Neutrophil (primary cell): ENCODE measurements at regions not wholly inside any gene's neighbourhood (a gene's known extent, or its start where the extent isn't known, plus 50 kb on each side); places are given as distances from the start of the nearest gene placed in this dataset.

Source experiments
- H3K27ac ChIP-seq: fragments of 200-600 bp; sonication (generic); 2 replicates; pipeline ENCODE4 v1.5.1; 2016; ENCODE audit warnings: mild to moderate bottlenecking, moderate library complexity
- H3K27me3 ChIP-seq: fragments of 200-600 bp; sonication (generic); 2 replicates; pipeline ENCODE4 v1.6.0; 2016; ENCODE audit warnings: mild to moderate bottlenecking
- H3K36me3 ChIP-seq: fragments of 200-600 bp; sonication (generic); 2 replicates; pipeline ENCODE4 v1.5.1; 2017
- H3K4me1 ChIP-seq, 2 experiments: fragments of 200-600 bp in 1 of 2; sonication (generic) in 1 of 2; 1 replicate in 1 of 2; 2 replicates in 1 of 2; pipeline versions ENCODE4 v1.5.1 to v1.6.1; 2013 to 2016; ENCODE audit warnings: low read depth in 1 of 2, low read length in 1 of 2, mild to moderate bottlenecking in 1 of 2, moderate library complexity in 1 of 2; ENCODE audit not compliant: control insufficient read depth in 1 of 2, insufficient read depth in 1 of 2
- H3K4me3 ChIP-seq, 2 experiments: fragments of 200-600 bp in 1 of 2; sonication (generic) in 1 of 2; 1 replicate in 1 of 2; 2 replicates in 1 of 2; pipeline ENCODE4 v1.5.1; 2013 to 2016; ENCODE audit warnings: low read depth in 1 of 2, low read length in 1 of 2, mild to moderate bottlenecking in 1 of 2, moderate library complexity in 1 of 2
- H3K9me3 ChIP-seq: fragments of 200-600 bp; sonication (generic); 2 replicates; pipeline ENCODE4 v1.5.1; 2016
- CTCF ChIP-seq: fragments of 200-600 bp; sonication (generic); IDR thresholded peaks from 2 replicates; pipeline ENCODE4 v1.5.1; 2016; ENCODE audit warnings: antibody characterized with exemption

- Histone ChIP-seq H3K27ac (no peak overlapping the region), H3K9me3 (no peaks in the 10 kb centered on the region), H3K4me3 (no peak overlapping the region), H3K27me3 (no peaks in the 10 kb centered on the region), H3K36me3 (no peaks in the 10 kb centered on the region), H3K4me1 (peaks cover 9 to 11% of the 10 kb centered on the region in 2 experiments)
- TF ChIP-seq CTCF: no peak
Observed at GRCh38 chr6:106910999-106911949, 63.3 kb downstream of the CD24 start.

GRCh38 chr6:106908386-106908840, 66.1 kb downstream of the CD24 start:
- no peaks in the 10 kb centered on the region for H3K36me3 ChIP-seq
- no peak overlapping the region for H3K4me3 ChIP-seq
- TF ChIP-seq CTCF: no peak
- H3K27me3 ChIP-seq: no peaks in the 10 kb centered on the region
- no peaks in the 10 kb centered on the region for H3K9me3 ChIP-seq
- H3K27ac ChIP-seq: no peak overlapping the region
- H3K4me1 ChIP-seq: peaks cover 9 to 11% of the 10 kb centered on the region in 2 experiments

- H3K4me3 ChIP-seq: no peak overlapping the region
- H3K27ac ChIP-seq: no peak overlapping the region
- H3K36me3 ChIP-seq: no peaks in the 10 kb centered on the region
- H3K27me3 ChIP-seq: no peaks in the 10 kb centered on the region
- no peaks in the 10 kb centered on the region for H3K9me3 ChIP-seq
- TF ChIP-seq CTCF: no peak
- peaks cover 9 to 11% of the 10 kb centered on the region in 2 experiments for H3K4me1 ChIP-seq
Observed at GRCh38 chr6:106907754-106908153, 66.8 kb downstream of the CD24 start.

- no peak for TF ChIP-seq CTCF
- Histone ChIP-seq H3K9me3 (peaks cover 4% of the 10 kb centered on the region), H3K4me1 (peaks cover 8 to 10% of the 10 kb centered on the region in 2 experiments), H3K4me3 (no peak overlapping the region), H3K27me3 (no peaks in the 10 kb centered on the region), H3K36me3 (no peaks in the 10 kb centered on the region), H3K27ac (no peak overlapping the region)
Observed at GRCh38 chr6:106906232-106906631, 68.3 kb downstream of the CD24 start.

- Histone ChIP-seq H3K36me3 (no peaks in the 10 kb centered on the region), H3K4me1 (peaks cover 0 to 5% of the 10 kb centered on the region in 2 experiments), H3K9me3 (peaks cover 4% of the 10 kb centered on the region), H3K27ac (no peak overlapping the region), H3K27me3 (peaks cover 4% of the 10 kb centered on the region), H3K4me3 (no peak overlapping the region)
- no peak for TF ChIP-seq CTCF
Observed at GRCh38 chr6:106903299-106903698, 71.2 kb downstream of the CD24 start.
